AG09309 (cell line): ENCODE measurements at regions not wholly inside any gene's neighbourhood (a gene's known extent, or its start where the extent isn't known, plus 50 kb on each side); places are given as distances from the start of the nearest gene placed in this dataset.

ENCODE experiments used
- DNase-seq: peaks from one replicate; pipeline ENCODE4 v3.0.0-alpha.2; 2010; ENCODE audit warnings: low read depth
- H3K4me3 ChIP-seq: 2 replicates; pipeline ENCODE4 v1.5.1; 2011; ENCODE audit warnings: mild to moderate bottlenecking, low read depth, low read length, moderate library complexity; ENCODE audit not compliant: control insufficient read depth
- CTCF ChIP-seq: IDR thresholded peaks from 2 replicates; pipeline ENCODE4 v1.5.1; 2011; ENCODE audit warnings: mild to moderate bottlenecking, low read depth, low read length, inconsistent platforms; ENCODE audit not compliant: insufficient read depth, control insufficient read depth; ENCODE audit errors: missing control alignments

- no peak overlapping the region for H3K4me3 ChIP-seq
- DNase-seq = no peak
- no peak for TF ChIP-seq CTCF
These were observed 368.0 kb downstream of the GBA3 start for GRCh38 chr4:23060776-23061175.

GRCh38 chr4:23058165-23058776 lies 365.5 kb downstream of the GBA3 start:
- DNase-seq = no peak
- no peak overlapping the region for H3K4me3 ChIP-seq
- no peak for TF ChIP-seq CTCF

GRCh38 chr4:23041501-23041900 lies 348.8 kb downstream of the GBA3 start:
- TF ChIP-seq CTCF = no peak
- no peak for DNase-seq
- no peak overlapping the region for H3K4me3 ChIP-seq

- DNase-seq = no peak
- no peak for TF ChIP-seq CTCF
- H3K4me3 ChIP-seq = no peak overlapping the region
These were observed 347.8 kb downstream of the GBA3 start for GRCh38 chr4:23040539-23040938.

GRCh38 chr4:23039818-23040217 lies 347.1 kb downstream of the GBA3 start:
- TF ChIP-seq CTCF = no peak
- DNase-seq = no peak
- no peak overlapping the region for H3K4me3 ChIP-seq

- DNase-seq = no peak
- TF ChIP-seq CTCF = no peak
- no peak overlapping the region for H3K4me3 ChIP-seq
These were observed 346.1 kb downstream of the GBA3 start for GRCh38 chr4:23038626-23039491.
